ENCODE measurements at regions not wholly inside any gene's neighbourhood (a gene's known extent, or its start where the extent isn't known, plus 50 kb on each side); places are given as distances from the start of the nearest gene placed in this dataset.

GRCh38 chr2:240347373-240347940, 88.0 kb upstream of the GPC1 start:
- no peak for DNase-seq

GRCh38 chr2:240347949-240348500, 87.4 kb upstream of the GPC1 start:
- DNase-seq, result no peak

DNA sequence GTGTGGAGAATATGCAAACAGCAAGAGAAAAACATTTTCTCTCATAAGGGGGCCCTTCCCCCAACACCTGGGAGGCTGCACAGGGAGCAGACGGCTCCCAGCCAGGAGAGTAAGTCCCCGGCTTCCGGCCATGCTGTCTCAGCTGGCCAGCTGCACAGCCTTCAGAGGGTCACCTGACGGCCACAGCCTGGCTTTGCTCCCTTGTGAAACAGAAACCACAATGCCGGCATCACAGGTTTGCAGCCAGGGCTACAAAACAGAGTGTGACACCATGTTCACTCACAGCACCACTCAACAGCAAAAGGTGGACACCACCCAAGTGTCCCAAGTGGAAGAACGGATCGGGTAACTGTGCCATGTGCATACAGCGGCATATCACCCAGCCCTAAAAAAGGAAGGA, 86.9 kb upstream of the GPC1 start:
- no peak for DNase-seq

- no peak for DNase-seq
Measured at GRCh38 chr2:240349133-240350005, 86.1 kb upstream of the GPC1 start.

- DNase-seq, result no peak
Measured at GRCh38 chr2:240350006-240350355, 85.5 kb upstream of the GPC1 start.

- DNase-seq, result no peak
Measured at GRCh38 chr2:240350696-240351087, 84.8 kb upstream of the GPC1 start.

GRCh38 chr2:240351088-240351741, 84.2 kb upstream of the GPC1 start:
- no peak for DNase-seq

GRCh38 chr2:240351826-240352426, 83.5 kb upstream of the GPC1 start:
- no peak for DNase-seq

- no peak for DNase-seq
Measured at GRCh38 chr2:240353086-240353798, 82.2 kb upstream of the GPC1 start.

- DNase-seq, result no peak
Measured at GRCh38 chr2:240353944-240354343, 81.5 kb upstream of the GPC1 start.

DNA sequence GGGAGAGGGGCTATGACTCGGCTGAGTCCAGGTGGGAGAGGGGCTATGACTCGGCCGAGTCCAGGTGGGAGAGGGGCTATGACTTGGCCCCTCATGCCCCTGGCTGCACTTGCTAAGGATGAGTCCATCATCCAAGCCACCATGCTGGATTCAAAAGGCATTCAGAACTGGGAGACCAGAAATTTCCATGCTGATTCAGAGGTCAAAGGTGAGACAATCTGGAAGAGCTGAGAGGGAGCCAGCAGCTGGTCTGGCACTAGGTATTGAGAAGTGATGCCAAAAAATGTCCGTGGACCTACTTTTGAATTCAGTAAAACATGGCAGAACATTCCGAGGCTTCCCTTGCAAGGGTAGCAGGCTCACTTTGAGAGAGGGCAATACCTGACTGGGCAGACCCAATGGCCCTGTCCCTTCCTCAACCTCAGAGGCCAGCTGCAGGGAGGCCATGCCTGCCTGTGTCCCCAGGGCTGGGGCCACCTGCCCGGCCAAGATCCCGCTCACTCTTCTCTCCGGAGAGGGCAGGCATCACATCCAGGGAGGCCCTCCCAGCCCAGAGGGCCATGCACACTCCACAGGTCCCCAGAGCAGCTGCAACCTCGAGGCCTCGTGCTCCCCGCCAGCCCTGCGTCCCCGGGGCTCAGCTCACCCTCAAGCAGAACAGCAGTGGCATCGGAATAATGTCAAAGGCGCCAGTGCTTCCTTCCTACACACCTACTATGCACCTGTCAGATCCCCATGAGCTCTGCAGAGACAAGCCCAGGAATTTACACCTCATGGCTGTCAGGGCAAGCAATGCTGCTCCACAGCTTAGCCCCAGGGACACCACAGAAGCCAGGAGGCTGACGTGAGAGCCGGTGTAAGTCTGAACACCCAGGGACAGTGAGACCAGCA, 80.2 kb upstream of the GPC1 start:
- DNase-seq, result no peak

DNA sequence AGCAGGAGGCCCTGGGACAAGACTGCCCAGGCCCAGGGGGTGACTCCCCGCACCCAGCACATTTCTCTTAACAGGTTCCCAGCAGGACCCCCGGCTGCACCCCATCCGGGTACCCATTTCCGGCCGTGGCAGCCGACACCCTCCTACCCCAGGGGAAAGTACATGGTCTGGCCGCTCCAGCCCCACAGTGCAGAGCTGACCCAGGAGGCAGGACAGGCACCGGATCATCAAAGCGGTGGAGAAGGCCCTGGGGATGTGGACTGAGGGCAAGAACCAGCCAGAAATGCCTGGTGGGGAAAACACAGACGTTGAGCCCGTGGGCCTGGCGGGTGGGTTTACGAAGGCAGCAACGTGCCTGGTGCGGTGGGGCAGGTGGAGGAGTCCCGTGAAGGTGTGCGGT, 79.5 kb upstream of the GPC1 start:
- DNase-seq, result no peak

DNA sequence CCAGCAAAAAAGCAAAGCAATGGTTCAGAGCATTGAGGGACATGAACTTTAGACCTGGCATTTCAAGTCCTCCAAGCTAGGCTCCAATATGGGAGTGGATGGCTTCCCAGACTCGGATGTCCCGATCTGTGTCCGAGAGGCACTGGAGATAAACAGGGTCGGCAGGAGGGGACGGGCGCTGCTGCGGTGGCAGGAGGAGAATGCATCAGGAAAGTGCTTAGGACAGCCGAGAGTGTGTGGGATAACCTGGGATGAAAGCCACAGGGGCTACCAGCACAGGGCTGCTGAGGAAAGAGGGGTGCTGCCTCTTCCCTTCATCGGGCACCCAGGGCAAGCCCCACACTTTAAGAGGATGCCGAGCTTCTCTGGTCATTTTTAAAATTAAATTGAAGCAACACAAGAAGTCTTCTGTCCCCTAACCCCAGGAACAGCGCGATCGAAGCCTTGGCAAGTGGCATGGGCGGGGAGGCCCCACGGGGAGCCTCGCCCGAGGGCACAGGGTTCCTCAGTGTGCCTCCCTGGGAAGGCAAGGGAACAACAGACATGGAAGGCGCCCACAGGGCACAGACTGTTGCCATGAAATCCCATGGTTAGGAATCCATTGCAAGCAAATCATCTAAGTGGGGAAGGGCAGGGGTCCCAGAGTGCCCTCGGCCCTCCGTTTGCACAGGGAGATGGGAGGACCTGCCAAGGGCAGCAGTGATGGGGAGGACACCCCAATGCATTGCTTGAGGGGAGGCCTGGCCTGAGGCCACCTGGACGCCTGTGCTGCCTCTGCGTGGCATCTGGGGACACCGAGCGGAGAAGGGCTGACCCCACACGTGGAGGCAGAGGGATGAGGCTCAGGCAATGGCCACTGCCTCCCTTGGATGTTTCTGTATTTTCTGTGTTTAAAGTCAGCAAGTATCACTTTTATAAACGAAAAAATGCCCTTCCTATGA, 78.5 kb upstream of the GPC1 start:
- DNase-seq, result no peak

DNA sequence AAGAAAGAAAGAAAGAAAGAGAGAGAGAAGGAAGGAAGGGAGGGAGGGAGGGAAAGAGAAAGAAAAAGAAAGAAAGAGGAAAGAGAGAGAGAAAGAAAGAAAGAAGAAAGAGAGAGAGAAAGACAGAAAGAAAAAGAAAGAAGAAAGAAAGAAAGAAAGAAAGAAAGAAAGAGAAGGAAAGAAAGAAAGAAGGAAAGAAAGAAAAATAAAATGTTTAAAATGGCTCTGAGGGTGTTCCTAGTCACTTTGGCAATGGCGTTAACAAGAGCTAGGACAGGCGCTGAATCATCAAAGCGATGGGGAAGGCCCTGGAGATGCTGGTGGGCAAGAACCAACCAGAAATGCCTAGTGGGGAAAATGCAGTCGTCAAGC, 77.8 kb upstream of the GPC1 start:
- DNase-seq, result no peak

GRCh38 chr2:240358080-240358479, 77.4 kb upstream of the GPC1 start:
- DNase-seq, result no peak

DNA sequence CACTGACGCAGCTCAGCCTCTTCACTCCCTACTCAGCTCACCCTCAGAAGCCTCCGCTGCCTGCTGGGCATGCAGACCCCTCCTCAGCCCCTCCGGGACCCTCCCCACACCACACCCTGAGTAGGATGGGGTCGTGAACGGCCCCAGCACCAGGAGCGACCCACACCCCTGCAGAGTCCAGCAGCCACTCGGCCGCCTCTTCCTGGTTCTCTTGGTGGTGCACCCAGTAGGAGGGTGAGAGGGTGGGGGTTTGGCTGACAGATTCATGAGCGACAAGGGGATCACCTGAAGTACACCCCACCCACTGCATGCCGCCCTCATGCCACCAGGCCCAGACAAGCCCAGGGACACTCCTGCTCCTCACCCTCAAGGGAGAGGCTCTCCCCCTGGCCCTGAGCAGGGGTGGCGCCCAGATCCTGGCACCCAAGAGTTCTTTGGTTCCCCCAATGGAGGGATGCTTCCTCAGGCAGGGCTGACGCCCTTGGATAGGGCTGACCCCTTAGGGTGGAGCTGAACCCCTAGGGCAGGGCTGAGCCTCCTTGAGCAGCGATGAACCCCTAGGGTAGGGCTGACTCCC, 76.6 kb upstream of the GPC1 start:
- DNase-seq, result no peak

DNA sequence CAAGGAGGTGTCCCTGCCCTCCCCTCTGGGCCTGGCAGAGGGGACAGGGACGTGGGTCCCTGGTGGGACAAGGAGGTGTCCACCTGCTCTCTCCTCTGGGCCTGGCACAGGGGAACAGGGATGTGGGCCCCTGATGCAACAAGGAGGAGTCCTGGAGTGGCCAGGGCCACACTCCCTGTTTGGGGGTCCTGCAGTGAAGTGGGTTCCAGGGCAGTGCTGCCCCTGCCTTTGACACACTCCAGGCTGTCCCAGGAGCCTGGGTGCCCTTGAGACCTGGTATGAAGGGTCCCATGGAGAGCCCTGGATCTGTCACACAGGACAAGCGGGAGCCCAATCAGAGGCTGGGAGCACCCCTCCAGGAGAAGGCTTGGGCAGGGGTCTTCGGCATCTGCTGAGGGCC, 75.8 kb upstream of the GPC1 start:
- no peak for DNase-seq

DNA sequence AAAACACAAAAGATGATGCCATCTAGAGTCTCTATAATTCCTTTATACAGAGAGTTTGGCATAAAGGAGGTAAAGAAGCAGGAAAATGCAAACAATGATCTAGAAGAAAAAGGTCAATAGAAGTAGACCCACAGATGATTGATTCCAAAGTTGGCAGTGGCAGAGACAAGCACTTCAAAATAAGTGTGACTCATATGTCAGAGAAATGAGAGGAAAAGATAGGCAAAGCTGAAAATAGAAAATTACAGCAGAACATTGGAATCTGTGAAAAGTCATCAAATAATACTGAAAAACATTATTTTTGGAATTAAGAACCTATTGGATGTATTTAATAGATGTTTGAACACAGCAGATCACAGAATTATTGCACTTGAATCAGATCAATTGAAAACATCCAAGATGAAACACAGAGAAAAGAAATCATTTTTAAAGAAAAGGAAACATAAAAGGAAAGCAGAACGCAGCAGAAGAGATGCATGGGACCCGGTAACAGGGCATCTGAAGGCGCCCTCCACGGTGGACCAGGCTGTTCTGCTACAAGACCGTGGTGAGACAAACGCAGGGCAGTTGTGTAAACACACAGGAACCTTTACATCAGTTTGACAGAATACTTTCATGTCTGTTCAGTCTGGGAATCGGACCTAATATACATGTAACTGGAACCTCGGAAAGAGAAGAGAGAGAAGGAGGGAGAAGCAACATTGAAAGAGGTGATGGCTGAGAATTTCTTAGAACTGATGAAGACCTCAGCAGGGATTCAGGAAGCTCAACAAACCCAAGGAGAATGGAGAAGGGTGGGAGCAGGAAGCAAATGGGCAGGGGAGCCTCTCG, 74.6 kb upstream of the GPC1 start:
- no peak for DNase-seq

DNA sequence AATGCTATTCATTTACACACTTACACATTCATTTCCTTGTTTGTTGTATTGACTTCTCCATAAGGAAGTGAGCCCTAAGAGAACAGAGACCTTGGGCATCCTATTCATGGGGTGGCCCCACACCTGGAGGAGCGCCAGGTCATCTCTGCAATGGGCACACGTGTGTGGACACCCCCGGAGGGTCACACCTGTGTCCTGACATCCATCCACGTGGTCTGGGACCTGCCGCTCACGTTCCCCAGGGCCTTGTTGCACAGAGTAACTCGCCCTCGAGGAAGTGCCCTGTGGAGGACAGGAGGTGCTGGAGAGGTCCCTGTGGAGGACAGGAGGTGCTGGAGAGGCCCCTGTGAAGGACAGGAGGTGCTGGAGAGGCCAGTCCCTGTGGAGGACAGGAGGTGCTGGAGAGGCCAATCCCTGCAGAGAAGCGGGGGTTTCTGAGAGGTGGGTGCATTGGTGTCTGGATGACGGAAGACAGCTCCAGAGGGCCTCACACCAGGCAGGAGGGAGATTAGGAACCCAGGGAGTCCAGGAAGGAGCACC, 73.2 kb upstream of the GPC1 start:
- no peak for DNase-seq
